A549 (cell line): ENCODE measurements at regions not wholly inside any gene's neighbourhood (a gene's known extent, or its start where the extent isn't known, plus 50 kb on each side); places are given as distances from the start of the nearest gene placed in this dataset.

Source experiments
- ATAC-seq, 2 experiments: fragments of 200-7000 bp in 1 of 2; fragments of >200 bp in 1 of 2; cut with Nextera tagmentation in 1 of 2; cut with Tn5 transposase in 1 of 2; 3 replicates each; pipeline versions ENCODE4 v1.8.0 to v1.9.1; 2018 to 2020; ENCODE audit warnings: mild to moderate bottlenecking in 1 of 2, moderate library complexity in 1 of 2
- CTCF ChIA-PET: fragments of 300-600 bp; sonication (Branson Sonifier 250); formaldehyde crosslinking; extraction: SDS; loops from one replicate; lab custom pipeline; 2021; ENCODE audit warnings: antibody characterized with exemption, inconsistent platforms; lab: Yijun Ruan, JAX
- POLR2A ChIA-PET: fragments of 350-600 bp; formaldehyde crosslinking; extraction: SDS; loops from one replicate; lab custom pipeline; 2021; ENCODE audit warnings: antibody characterized with exemption, inconsistent platforms; lab: Yijun Ruan, JAX
- DNase-seq, 2 experiments: peaks; one replicate each; pipeline versions ENCODE4 v3.0.0 to v3.0.0-alpha.2; 2011 to 2016; ENCODE audit warnings: low read depth in 1 of 2, low spot score in 1 of 2
- FAIRE-seq: peaks from 2 replicates; lab custom pipeline; 2011; peaks lifted over from hg19 to GRCh38; lab: Jason Lieb, UNC
- H3K27ac ChIP-seq, 2 experiments: fragments of >200 bp; sonication (Bioruptor Twin); formaldehyde crosslinking; 3 replicates each; pipeline ENCODE4 v1.5.1; 2016 to 2017
- H3K4me1 ChIP-seq: fragments of >200 bp; sonication (Bioruptor Twin); formaldehyde crosslinking; 3 replicates; pipeline ENCODE4 v1.6.1; 2016
- H3K4me2 ChIP-seq: fragments of >200 bp; sonication (Bioruptor Twin); formaldehyde crosslinking; 3 replicates; pipeline ENCODE4 v1.6.1; 2016
- H3K4me3 ChIP-seq: fragments of >200 bp; sonication (Bioruptor Twin); formaldehyde crosslinking; 3 replicates; pipeline ENCODE4 v1.5.1; 2016
- H3K9me3 ChIP-seq: fragments of >200 bp; sonication (Bioruptor Twin); formaldehyde crosslinking; 3 replicates; pipeline ENCODE4 v1.6.1; 2016
- BCL3 ChIP-seq: fragments of >200 bp; sonication (Bioruptor Twin); formaldehyde crosslinking; IDR thresholded peaks from 3 replicates; pipeline ENCODE4 v1.6.1; 2016
- BHLHE40 ChIP-seq: IDR thresholded peaks from 2 replicates; pipeline ENCODE4 v1.6.1; 2012; ENCODE audit warnings: low read depth, low read length, inconsistent platforms
- CBX2 ChIP-seq: fragments of 200-600 bp; sonication (generic); IDR thresholded peaks from 2 replicates; pipeline ENCODE4 v1.6.1; 2016; ENCODE audit warnings: low read depth, mild to moderate bottlenecking, borderline replicate concordance
- CHD2 ChIP-seq: fragments of 150-350 bp; IDR thresholded peaks from 2 replicates; pipeline ENCODE4 v1.6.1; 2014; ENCODE audit warnings: low read length; ENCODE audit not compliant: partially characterized antibody
- CTCF ChIP-seq: fragments of >200 bp; sonication (Bioruptor Twin); formaldehyde crosslinking; IDR thresholded peaks from 3 replicates; pipeline ENCODE4 v1.5.1; 2016
- E2F6 ChIP-seq: IDR thresholded peaks from 2 replicates; pipeline ENCODE4 v1.6.1; 2012; ENCODE audit warnings: low read depth, borderline replicate concordance
- EHF ChIP-seq: fragments of 250-450 bp; sonication (Bioruptor Pico); IDR thresholded peaks from 2 replicates; pipeline ENCODE4 v1.5.0; 2020; ENCODE audit warnings: mild to moderate bottlenecking
- FOXS1 ChIP-seq: fragments of 250-450 bp; sonication (Bioruptor Pico); IDR thresholded peaks from 2 replicates; pipeline ENCODE4 v1.5.0; 2020; ENCODE audit warnings: mild to moderate bottlenecking, moderate library complexity
- GATA3 ChIP-seq: IDR thresholded peaks from 2 replicates; pipeline ENCODE4 v1.6.1; 2012; ENCODE audit warnings: borderline replicate concordance
- HDAC2 ChIP-seq: fragments of 200-600 bp; sonication (generic); IDR thresholded peaks from 2 replicates; pipeline ENCODE4 v1.6.1; 2016
- HES2 ChIP-seq: fragments of >200 bp; sonication (Bioruptor Twin); formaldehyde crosslinking; IDR thresholded peaks from 2 replicates; pipeline ENCODE4 v1.6.1; 2016
- HEYL ChIP-seq: fragments of 250-450 bp; sonication (Bioruptor Pico); IDR thresholded peaks from 2 replicates; pipeline ENCODE4 v1.8.0; 2021; ENCODE audit warnings: mild to moderate bottlenecking, moderate library complexity
- HMGXB4 ChIP-seq: fragments of 250-450 bp; sonication (Bioruptor Pico); IDR thresholded peaks from 2 replicates; pipeline ENCODE4 v1.5.0; 2021; ENCODE audit warnings: mild to moderate bottlenecking, moderate library complexity, borderline replicate concordance
- KDM1A ChIP-seq: fragments of 200-600 bp; sonication (generic); IDR thresholded peaks from 2 replicates; pipeline ENCODE4 v1.6.1; 2016; ENCODE audit warnings: low read depth, mild to moderate bottlenecking
- MAX ChIP-seq: IDR thresholded peaks from 2 replicates; pipeline ENCODE4 v1.6.1; 2012
- NFE2L2 ChIP-seq: fragments of 150-350 bp; conservative IDR thresholded peaks from 2 replicates; pipeline ENCODE4 v1.6.1; 2014; ENCODE audit warnings: low read length
- POLR2A ChIP-seq: IDR thresholded peaks from 2 replicates; pipeline ENCODE4 v1.6.1; 2012; ENCODE audit warnings: mild to moderate bottlenecking, low read length
- RAD21 ChIP-seq, 2 experiments: fragments of >200 bp in 1 of 2; sonication (Bioruptor Twin) in 1 of 2; formaldehyde crosslinking in 1 of 2; IDR thresholded peaks in 1 of 2; conservative IDR thresholded peaks in 1 of 2; 2 replicates in 1 of 2; 3 replicates in 1 of 2; pipeline ENCODE4 v1.6.1; 2012 to 2018; ENCODE audit warnings: inconsistent platforms in 1 of 2
- RCOR1 ChIP-seq: fragments of 150-350 bp; IDR thresholded peaks from 2 replicates; pipeline ENCODE4 v1.6.1; 2014; ENCODE audit warnings: antibody characterized with exemption, low read length, low read depth
- REST ChIP-seq: fragments of 200-600 bp; sonication (generic); IDR thresholded peaks from 2 replicates; pipeline ENCODE4 v1.6.1; 2016; ENCODE audit warnings: antibody characterized with exemption, mild to moderate bottlenecking, moderate library complexity
- RFX5 ChIP-seq: fragments of 450-650 bp; IDR thresholded peaks from 2 replicates; pipeline ENCODE4 v1.7.1; 2014; ENCODE audit warnings: antibody characterized with exemption, mild to moderate bottlenecking, moderate library complexity
- USF2 ChIP-seq: fragments of 450-650 bp; IDR thresholded peaks from 2 replicates; pipeline ENCODE4 v1.6.1; 2014; ENCODE audit warnings: antibody characterized with exemption
- ZNF302 ChIP-seq: fragments of 250-450 bp; sonication (Bioruptor Pico); IDR thresholded peaks from 2 replicates; pipeline ENCODE4 v1.9.0; 2021; ENCODE audit warnings: inconsistent platforms, mild to moderate bottlenecking, moderate library complexity
- WGBS: methylation state at CpG from one replicate; pipeline ENCODE4 v1.1.6; 2017; ENCODE audit errors: missing lambda C conversion rate; 5-methylcytosine and 5-hydroxymethylcytosine counted together

- Histone ChIP-seq H3K27ac (no peak overlapping the region), H3K4me1 (no peaks in the 10 kb centered on the region), H3K9me3 (no peaks in the 10 kb centered on the region), H3K4me2 (no peak overlapping the region), H3K4me3 (no peak overlapping the region)
- ChIA-PET POLR2A (no interaction called here), CTCF (no interaction called here)
- ATAC-seq (no peak), FAIRE-seq (no peak), DNase-seq (no peak)
- TF ChIP-seq USF2 = no peak
- 29% methylated on average over 1 of the region's 1 CpG for WGBS
These were observed 71.6 kb upstream of the FBXL4 start for GRCh38 chr6:99019381-99019780.

GRCh38 chr6:99017150-99017549 lies 69.4 kb upstream of the FBXL4 start:
- Histone ChIP-seq H3K4me3 (no peak overlapping the region), H3K27ac (no peak overlapping the region), H3K4me1 (peaks cover 6% of the 10 kb centered on the region; the same call in 2 of the 3 replicates), H3K4me2 (no peak overlapping the region), H3K9me3 (no peaks in the 10 kb centered on the region)
- 32% methylated on average over 1 of the region's 1 CpG for WGBS
- CTCF ChIA-PET = no interaction called here
- no peak for TF ChIP-seq CTCF
- TF ChIP-seq RFX5 = no peak
- no peak for TF ChIP-seq BCL3
- TF ChIP-seq HMGXB4 (CRISPR knock-in tag) = no peak
- TF ChIP-seq USF2 = no peak
- no peak for TF ChIP-seq POLR2A
- no peak for TF ChIP-seq NFE2L2
- no peak for TF ChIP-seq MAX
- no peak for TF ChIP-seq CHD2
- no peak for TF ChIP-seq HES2
- TF ChIP-seq BHLHE40 = no peak
- ATAC-seq (no peak), FAIRE-seq (no peak), DNase-seq (no peak)
- POLR2A ChIA-PET = no interaction called here

- H3K4me2 ChIP-seq = no peak overlapping the region
- WGBS = 82% methylated on average over 1 of the region's 1 CpG
- no peak for DNase-seq
- no peak for TF ChIP-seq ZNF302
- no peak for TF ChIP-seq HDAC2
- no peak for TF ChIP-seq CBX2
- no peak for TF ChIP-seq EHF
- no peak for TF ChIP-seq RAD21 (conservative IDR thresholded peaks at IDR 0.05 in 1 of 2, IDR thresholded peaks at IDR 0.05 in 1 of 2)
- no peak for TF ChIP-seq E2F6
- TF ChIP-seq FOXS1 (CRISPR knock-in tag) = no peak
- no peak for TF ChIP-seq KDM1A
- TF ChIP-seq RCOR1 = no peak
- no peak for TF ChIP-seq HEYL
- no peak for TF ChIP-seq MAX
- no peak for TF ChIP-seq GATA3
- no peak for TF ChIP-seq REST
These were observed 68.6 kb upstream of the FBXL4 start for GRCh38 chr6:99016355-99016754.

More at GRCh38 chr6:99016355-99016754, 68.6 kb upstream of the FBXL4 start:
- no peak overlapping the region for H3K4me3 ChIP-seq
- no peak for ATAC-seq
- H3K9me3 ChIP-seq = no peaks in the 10 kb centered on the region
- peaks cover 6% of the 10 kb centered on the region; the same call in 2 of the 3 replicates for H3K4me1 ChIP-seq
- POLR2A ChIA-PET = no interaction called here
- CTCF ChIA-PET = no interaction called here
- no peak overlapping the region for H3K27ac ChIP-seq
- no peak for FAIRE-seq
